Upper lobe of left lung (tissue), 4 donors: ENCODE measurements at regions not wholly inside any gene's neighbourhood (a gene's known extent, or its start where the extent isn't known, plus 50 kb on each side); places are given as distances from the start of the nearest gene placed in this dataset.

Source experiments
- CTCF ChIP-seq, 6 experiments: fragments of 450-650 bp in 4 of 6; fragments of 200-600 bp in 2 of 6; sonication (generic) in 2 of 6; IDR thresholded peaks; one replicate each; pipeline ENCODE4 v1.5.1; 2016 to 2019; ENCODE audit warnings: antibody characterized with exemption in 6 of 6
- POLR2AphosphoS5 ChIP-seq, 2 donors: sonication (generic); formaldehyde crosslinking; IDR thresholded peaks; one replicate each; pipeline ENCODE4 v1.5.1; 2017; ENCODE audit warnings: antibody characterized with exemption in 2 of 2

GRCh38 chrX:81959964-81960363 is 758.1 kb downstream of the SH3BGRL start:
- TF ChIP-seq POLR2AphosphoS5 (IDR thresholded peaks at IDR 0.05) (no peak), CTCF (IDR thresholded peaks at IDR 0.05) (no peak)
